T-cell (primary cell): ENCODE measurements at regions not wholly inside any gene's neighbourhood (a gene's known extent, or its start where the extent isn't known, plus 50 kb on each side); places are given as distances from the start of the nearest gene placed in this dataset.

Experiments
- ATAC-seq, 4 experiments: fragments of 200-7000 bp in 3 of 4; fragments of 150-1000 bp in 1 of 4; cut with Tn5 transposase; replicated peaks in 1 of 4; 1 replicate in 3 of 4; 2 replicates in 1 of 4; pipeline ENCODE4 v1.10.0; 2021; ENCODE audit warnings: moderate library complexity in 3 of 4, mild to moderate bottlenecking in 2 of 4, moderate number of reproducible peaks in 1 of 4
- CTCF ChIA-PET, 2 donors: fragments of 300-600 bp; sonication (Branson Sonifier 250); formaldehyde crosslinking; loops; one replicate each; lab custom pipeline; 2022; ENCODE audit warnings: antibody characterized with exemption in 2 of 2; lab: Charles Lee
- POLR2A ChIA-PET, 2 donors: fragments of 300-600 bp; sonication (Branson Sonifier 250); formaldehyde crosslinking; loops; one replicate each; lab custom pipeline; 2022; ENCODE audit warnings: antibody characterized with exemption in 2 of 2; lab: Charles Lee
- DNase-seq, 35 experiments: peaks; one replicate each; pipeline versions ENCODE4 v3.0.0 to v3.0.0-alpha.2; 2013 to 2023
- H3K27ac ChIP-seq: one replicate; pipeline ENCODE4 v1.5.1; 2013; ENCODE audit warnings: low read length
- H3K27me3 ChIP-seq, 2 experiments: replicated peaks in 1 of 2; 1 replicate in 1 of 2; 2 replicates in 1 of 2; pipeline versions ENCODE4 v1.6.1 to v1.7.0; 2013; ENCODE audit warnings: low read length in 1 of 2, mixed read lengths in 1 of 2; ENCODE audit not compliant: control insufficient read depth in 2 of 2, insufficient read depth in 2 of 2; ENCODE audit errors: extremely low read depth in 1 of 2
- H3K36me3 ChIP-seq, 2 donors: 1 replicate in 1 of 2; 2 replicates in 1 of 2; pipeline versions ENCODE4 v1.6.1 to v1.7.0; 2013; ENCODE audit warnings: low read length in 1 of 2; ENCODE audit not compliant: control insufficient read depth in 2 of 2, insufficient read depth in 1 of 2; ENCODE audit errors: extremely low read depth in 1 of 2
- H3K4me1 ChIP-seq, 2 experiments: 1 replicate in 1 of 2; 2 replicates in 1 of 2; pipeline versions ENCODE4 v1.6.1 to v1.7.0; 2013; ENCODE audit warnings: low read length in 2 of 2, mixed read lengths in 1 of 2; ENCODE audit not compliant: insufficient read depth in 2 of 2, control insufficient read depth in 1 of 2; ENCODE audit errors: extremely low read depth in 1 of 2
- H3K4me3 ChIP-seq, 2 donors: 1 replicate in 1 of 2; 2 replicates in 1 of 2; pipeline versions ENCODE4 v1.5.1 to v1.7.0; 2013; ENCODE audit warnings: mild to moderate bottlenecking in 2 of 2, low read length in 1 of 2, moderate library complexity in 1 of 2; ENCODE audit not compliant: control insufficient read depth in 1 of 2; ENCODE audit errors: extremely low read depth in 1 of 2
- H3K9me3 ChIP-seq: 2 replicates; pipeline ENCODE4 v1.7.0; 2013
- H3K27ac Mint-ChIP-seq, 2 donors: one replicate each; pipeline ENCODE4 v1.8.0; 2020 to 2021; ENCODE audit warnings: mild to moderate bottlenecking in 2 of 2, mixed read lengths in 2 of 2
- H3K27me3 Mint-ChIP-seq, 2 donors: one replicate each; pipeline ENCODE4 v1.8.0; 2021 to 2022; ENCODE audit warnings: mixed read lengths in 2 of 2
- H3K36me3 Mint-ChIP-seq: one replicate; pipeline ENCODE4 v1.8.0; 2021; ENCODE audit warnings: mixed read lengths
- H3K4me1 Mint-ChIP-seq, 3 donors: one replicate each; pipeline ENCODE4 v1.8.0; 2020 to 2022; ENCODE audit warnings: mixed read lengths in 3 of 3, mild to moderate bottlenecking in 1 of 3
- H3K4me3 Mint-ChIP-seq, 3 donors: one replicate each; pipeline ENCODE4 v1.8.0; 2020 to 2022; ENCODE audit warnings: mild to moderate bottlenecking in 3 of 3, mixed read lengths in 3 of 3, moderate library complexity in 3 of 3
- H3K9me3 Mint-ChIP-seq, 3 donors: one replicate each; pipeline ENCODE4 v1.8.0; 2020 to 2022; ENCODE audit warnings: mixed read lengths in 3 of 3
- WGBS: methylation state at CpG from one replicate; pipeline ENCODE4 v1.1.5; 2013; ENCODE audit warnings: missing lambda C conversion rate; ENCODE audit not compliant: insufficient coverage; 5-methylcytosine and 5-hydroxymethylcytosine counted together

- H3K27ac Mint-ChIP-seq, result no peak overlapping the region
- H3K4me1 Mint-ChIP-seq, result peaks cover 63 to 91% (median 82%) of the 10 kb centered on the region in 3 donors
- no peak for DNase-seq
- no peaks in the 10 kb centered on the region for H3K27me3 Mint-ChIP-seq
- no peaks in the 10 kb centered on the region for H3K36me3 ChIP-seq
- no peaks in the 10 kb centered on the region for H3K36me3 Mint-ChIP-seq
- ChIA-PET CTCF (no interaction called here), POLR2A (no interaction called here)
- peaks cover 15 to 30% of the 10 kb centered on the region in 2 experiments for H3K4me1 ChIP-seq
- H3K4me3 ChIP-seq, result no peak overlapping the region
- no peak overlapping the region for H3K4me3 Mint-ChIP-seq
- no peaks in the 10 kb centered on the region for H3K9me3 ChIP-seq
- no peaks in the 10 kb centered on the region for H3K27me3 ChIP-seq
- no peak overlapping the region for H3K27ac ChIP-seq
- 100% methylated on average over 4 of the region's 9 CpGs for WGBS
- peaks cover 0 to 7% (median 6%) of the 10 kb centered on the region in 3 donors for H3K9me3 Mint-ChIP-seq
- no peak for ATAC-seq
These were observed 118.9 kb upstream of the CAB39 start for GRCh38 chr2:230593765-230594164.

- 77% methylated on average over 2 of the region's 3 CpGs for WGBS
These were observed 118.3 kb upstream of the CAB39 start for GRCh38 chr2:230594286-230594840.

DNA sequence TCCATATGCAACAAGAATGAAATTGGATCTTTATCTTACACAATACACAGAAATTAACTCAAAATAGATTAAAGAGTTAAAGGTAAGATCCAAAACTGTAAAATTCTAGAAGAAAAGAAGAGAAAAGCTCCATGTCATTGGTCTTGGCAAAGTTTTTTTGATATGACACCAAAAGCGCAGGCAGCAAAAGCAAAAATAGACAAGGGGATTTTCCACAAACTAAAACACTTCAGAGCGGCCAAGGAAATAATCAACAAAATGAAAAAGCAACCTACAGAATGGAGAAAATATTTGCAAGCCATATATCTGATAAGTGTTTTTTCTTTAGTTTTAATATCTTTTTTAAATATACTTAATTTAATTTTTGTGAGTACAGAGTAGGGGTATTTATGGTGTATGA, 112.8 kb upstream of the CAB39 start:
- POLR2A ChIA-PET, result no interaction called here
- peak overlapping the region; percentile 34 to 64 for H3K27ac Mint-ChIP-seq

More at GRCh38 chr2:230594286-230594840, 118.3 kb upstream of the CAB39 start:
- peaks cover 64 to 92% (median 81%) of the 10 kb centered on the region in 3 donors for H3K4me1 Mint-ChIP-seq
- Histone ChIP-seq H3K36me3 (no peaks in the 10 kb centered on the region), H3K27ac (no peak overlapping the region), H3K4me3 (no peak overlapping the region), H3K4me1 (peaks cover 15 to 30% of the 10 kb centered on the region in 2 experiments), H3K27me3 (no peaks in the 10 kb centered on the region), H3K9me3 (no peaks in the 10 kb centered on the region)
- H3K27ac Mint-ChIP-seq, result peak overlapping the region; percentile 10 to 76
- no peaks in the 10 kb centered on the region for H3K27me3 Mint-ChIP-seq
- H3K4me3 Mint-ChIP-seq, result no peak overlapping the region
- peaks cover 0 to 7% (median 6%) of the 10 kb centered on the region in 3 donors for H3K9me3 Mint-ChIP-seq
- ChIA-PET CTCF (interaction anchor here in 1 of 2 donors (0.7 to 1.1 kb wide), 2 partner anchors 230 to 648 kb away, joined by 3 read pairs; no protein-coding TSS in a partner anchor), POLR2A (no interaction called here)
- no peaks in the 10 kb centered on the region for H3K36me3 Mint-ChIP-seq
- no peak for DNase-seq
- no peak for ATAC-seq

DNA sequence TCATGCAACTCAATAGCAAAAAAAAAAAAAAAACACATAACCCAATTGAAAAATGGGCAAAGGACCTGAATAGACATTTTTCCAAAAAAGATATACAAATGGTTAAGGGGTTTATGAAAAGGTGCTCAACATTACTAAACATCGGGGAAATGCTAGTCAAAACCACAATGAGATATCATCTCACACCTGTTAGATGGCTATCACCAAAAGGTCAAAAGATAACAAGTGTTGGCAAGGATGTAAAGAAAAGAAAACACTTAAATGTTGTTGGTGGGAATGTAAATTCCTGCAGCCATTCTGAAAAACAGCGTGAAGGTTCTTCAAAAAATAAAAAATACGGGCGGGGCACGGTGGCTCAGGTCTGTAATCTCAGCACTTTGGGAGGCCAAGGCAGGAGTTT, 112.4 kb upstream of the CAB39 start:
- 41% methylated on average over 3 of the region's 5 CpGs for WGBS
- Histone ChIP-seq H3K4me3 (peak overlapping the region in 1 of 2 donors; percentile 6), H3K27ac (peak overlapping the region; percentile 11), H3K27me3 (no peaks in the 10 kb centered on the region), H3K9me3 (no peaks in the 10 kb centered on the region), H3K4me1 (peaks cover 31 to 40% of the 10 kb centered on the region in 2 experiments), H3K36me3 (peaks cover 0 to 4% of the 10 kb centered on the region in 2 donors)
- Mint-ChIP-seq H3K4me3 (peak overlapping the region; percentile 10 to 62 (median 46)), H3K27ac (peak overlapping the region; percentile 60 to 84), H3K36me3 (peaks cover 9% of the 10 kb centered on the region), H3K4me1 (peaks cover 70 to 88% (median 79%) of the 10 kb centered on the region in 3 donors), H3K27me3 (no peaks in the 10 kb centered on the region), H3K9me3 (peaks cover 5 to 9% (median 6%) of the 10 kb centered on the region in 3 donors)
- ChIA-PET CTCF (interaction anchor here in 1 of 2 donors (0.6 kb wide), 1 partner anchor 128 kb away, joined by 3 read pairs; no protein-coding TSS in a partner anchor), POLR2A (no interaction called here)
- peak in 1 of 35 experiments; percentile 30 for DNase-seq
- no peak for ATAC-seq

More for the DNA sequence above, 112.8 kb upstream of the CAB39 start:
- Histone ChIP-seq H3K4me1 (peaks cover 31 to 40% of the 10 kb centered on the region in 2 experiments), H3K9me3 (no peaks in the 10 kb centered on the region), H3K36me3 (peaks cover 0 to 3% of the 10 kb centered on the region in 2 donors), H3K27ac (no peak overlapping the region), H3K27me3 (no peaks in the 10 kb centered on the region), H3K4me3 (no peak overlapping the region)
- ATAC-seq (no peak), DNase-seq (peak in 1 of 35 experiments; percentile 33)
- CTCF ChIA-PET, result interaction anchor here in 1 of 2 donors (0.6 kb wide), 1 partner anchor 127 kb away, joined by 3 read pairs; no protein-coding TSS in a partner anchor
- peaks cover 2 to 6% (median 2%) of the 10 kb centered on the region in 3 donors for H3K9me3 Mint-ChIP-seq
- H3K36me3 Mint-ChIP-seq, result peaks cover 6% of the 10 kb centered on the region
- no CpG with 5 or more reads among the region's 2 CpGs for WGBS
- peaks cover 69 to 87% (median 78%) of the 10 kb centered on the region in 3 donors for H3K4me1 Mint-ChIP-seq
- H3K27me3 Mint-ChIP-seq, result no peaks in the 10 kb centered on the region
- peak overlapping the region in 1 of 3 donors; percentile 62 for H3K4me3 Mint-ChIP-seq

DNA sequence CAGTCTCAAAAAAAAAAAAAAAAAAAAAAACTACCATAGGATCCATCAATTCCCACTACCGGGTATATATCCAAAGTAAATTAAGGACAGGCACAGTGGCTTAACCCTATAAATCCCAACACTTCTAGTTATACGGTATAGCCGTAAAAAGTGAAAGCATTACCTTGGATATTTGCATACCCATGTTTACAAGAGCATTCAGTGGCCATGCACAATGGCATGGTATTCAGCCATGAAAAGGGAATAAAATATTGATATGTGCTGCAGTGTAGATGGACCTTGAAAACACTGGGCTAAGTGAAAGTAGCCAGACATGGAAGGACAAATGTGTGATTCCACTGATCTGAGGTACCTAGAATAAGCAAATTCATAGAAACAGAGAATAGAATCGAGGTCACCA, 111.8 kb upstream of the CAB39 start:
- ChIA-PET POLR2A (no interaction called here), CTCF (no interaction called here)
- Histone ChIP-seq H3K9me3 (no peaks in the 10 kb centered on the region), H3K4me1 (peaks cover 31 to 40% of the 10 kb centered on the region in 2 experiments), H3K36me3 (peaks cover 0 to 4% of the 10 kb centered on the region in 2 donors), H3K27ac (peak overlapping the region; percentile 11), H3K4me3 (no peak overlapping the region), H3K27me3 (no peaks in the 10 kb centered on the region)
- H3K4me3 Mint-ChIP-seq, result peak overlapping the region; percentile 10 to 62 (median 46)
- no peak for ATAC-seq
- peaks cover 9% of the 10 kb centered on the region for H3K36me3 Mint-ChIP-seq
- no peak for DNase-seq
- H3K9me3 Mint-ChIP-seq, result peaks cover 10 to 13% (median 10%) of the 10 kb centered on the region in 3 donors
- peak overlapping the region; percentile 60 to 84 for H3K27ac Mint-ChIP-seq
- peaks cover 70 to 89% (median 81%) of the 10 kb centered on the region in 3 donors for H3K4me1 Mint-ChIP-seq
- no peaks in the 10 kb centered on the region for H3K27me3 Mint-ChIP-seq
- whole genome bisulfite sequencing, result 56% methylated on average over 1 of the region's 4 CpGs

DNA sequence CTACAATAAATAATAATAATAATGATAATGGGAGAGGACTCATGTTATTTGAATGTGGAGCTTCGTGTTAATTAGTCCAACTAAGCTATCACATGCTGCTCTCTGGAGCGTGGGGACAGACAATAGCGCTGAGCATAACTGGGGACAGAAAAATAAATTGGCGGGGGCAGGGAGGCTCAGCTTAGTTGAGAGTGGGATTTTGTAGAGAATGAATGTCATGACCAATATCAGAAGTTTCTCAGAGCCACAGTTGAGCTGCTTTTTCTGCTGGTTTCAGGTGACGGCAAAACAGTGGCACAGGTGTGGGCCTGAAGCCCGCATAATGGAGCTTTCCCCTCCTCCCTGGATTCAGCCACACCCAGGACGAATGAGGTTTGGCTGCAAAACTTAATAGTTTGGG, 111.1 kb upstream of the CAB39 start:
- Histone ChIP-seq H3K4me3 (no peak overlapping the region), H3K9me3 (no peaks in the 10 kb centered on the region), H3K27ac (peak overlapping the region; percentile 98), H3K27me3 (no peaks in the 10 kb centered on the region), H3K4me1 (peaks cover 31 to 40% of the 10 kb centered on the region in 2 experiments), H3K36me3 (peaks cover 0 to 4% of the 10 kb centered on the region in 2 donors)
- Mint-ChIP-seq H3K9me3 (peaks cover 14 to 18% (median 15%) of the 10 kb centered on the region in 3 donors), H3K4me1 (peaks cover 71 to 89% (median 83%) of the 10 kb centered on the region in 3 donors), H3K36me3 (peaks cover 14% of the 10 kb centered on the region), H3K4me3 (peak overlapping the region in 1 of 3 donors; percentile 62), H3K27ac (peak overlapping the region; percentile 84 to 90), H3K27me3 (no peaks in the 10 kb centered on the region)
- ChIA-PET POLR2A (no interaction called here), CTCF (no interaction called here)
- WGBS, result 100% methylated on average over 1 of the region's 7 CpGs
- DNase-seq, result no peak
- ATAC-seq, result no peak
